ENCODE measurements at regions not wholly inside any gene's neighbourhood (a gene's known extent, or its start where the extent isn't known, plus 50 kb on each side); places are given as distances from the start of the nearest gene placed in this dataset.

DNA sequence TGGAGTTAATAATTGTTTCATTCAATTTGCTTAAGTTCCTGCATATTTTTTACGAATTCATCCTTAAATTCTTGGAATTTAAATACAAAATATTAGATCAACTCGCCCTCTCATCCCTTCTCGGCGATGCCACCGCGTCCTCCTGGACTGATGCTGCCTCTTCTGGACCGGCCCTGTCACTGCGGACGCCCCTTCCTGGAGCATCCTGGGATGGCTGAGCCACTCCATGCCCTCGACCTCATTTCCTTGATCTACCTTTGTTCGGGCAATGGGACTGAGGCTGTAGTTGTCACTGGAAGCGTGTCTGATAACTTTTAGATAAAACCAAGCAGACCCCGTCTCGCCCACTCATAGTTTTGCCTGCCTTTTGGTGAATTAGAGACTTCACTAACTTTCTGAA, 283.7 kb downstream of the TEX29 start:
- TF ChIP-seq POLR2AphosphoS5 (IDR thresholded peaks at IDR 0.05) (no peak), EP300 (conservative IDR thresholded peaks at IDR 0.05; ENCODE audit: poor library complexity, severe bottlenecking) (no peak), TAF1 (IDR thresholded peaks at IDR 0.05; ENCODE audit: low read depth) (no peak), RAD21 (conservative IDR thresholded peaks at IDR 0.05) (no peak)
- TF ChIP-seq, protein P1, sequence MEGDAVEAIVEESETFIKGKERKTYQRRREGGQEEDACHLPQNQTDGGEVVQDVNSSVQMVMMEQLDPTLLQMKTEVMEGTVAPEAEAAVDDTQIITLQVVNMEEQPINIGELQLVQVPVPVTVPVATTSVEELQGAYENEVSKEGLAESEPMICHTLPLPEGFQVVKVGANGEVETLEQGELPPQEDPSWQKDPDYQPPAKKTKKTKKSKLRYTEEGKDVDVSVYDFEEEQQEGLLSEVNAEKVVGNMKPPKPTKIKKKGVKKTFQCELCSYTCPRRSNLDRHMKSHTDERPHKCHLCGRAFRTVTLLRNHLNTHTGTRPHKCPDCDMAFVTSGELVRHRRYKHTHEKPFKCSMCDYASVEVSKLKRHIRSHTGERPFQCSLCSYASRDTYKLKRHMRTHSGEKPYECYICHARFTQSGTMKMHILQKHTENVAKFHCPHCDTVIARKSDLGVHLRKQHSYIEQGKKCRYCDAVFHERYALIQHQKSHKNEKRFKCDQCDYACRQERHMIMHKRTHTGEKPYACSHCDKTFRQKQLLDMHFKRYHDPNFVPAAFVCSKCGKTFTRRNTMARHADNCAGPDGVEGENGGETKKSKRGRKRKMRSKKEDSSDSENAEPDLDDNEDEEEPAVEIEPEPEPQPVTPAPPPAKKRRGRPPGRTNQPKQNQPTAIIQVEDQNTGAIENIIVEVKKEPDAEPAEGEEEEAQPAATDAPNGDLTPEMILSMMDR (IDR thresholded peaks at IDR 0.05; ENCODE audit: poor library complexity, severe bottlenecking), result no peak
- TF ChIP-seq, protein P2, sequence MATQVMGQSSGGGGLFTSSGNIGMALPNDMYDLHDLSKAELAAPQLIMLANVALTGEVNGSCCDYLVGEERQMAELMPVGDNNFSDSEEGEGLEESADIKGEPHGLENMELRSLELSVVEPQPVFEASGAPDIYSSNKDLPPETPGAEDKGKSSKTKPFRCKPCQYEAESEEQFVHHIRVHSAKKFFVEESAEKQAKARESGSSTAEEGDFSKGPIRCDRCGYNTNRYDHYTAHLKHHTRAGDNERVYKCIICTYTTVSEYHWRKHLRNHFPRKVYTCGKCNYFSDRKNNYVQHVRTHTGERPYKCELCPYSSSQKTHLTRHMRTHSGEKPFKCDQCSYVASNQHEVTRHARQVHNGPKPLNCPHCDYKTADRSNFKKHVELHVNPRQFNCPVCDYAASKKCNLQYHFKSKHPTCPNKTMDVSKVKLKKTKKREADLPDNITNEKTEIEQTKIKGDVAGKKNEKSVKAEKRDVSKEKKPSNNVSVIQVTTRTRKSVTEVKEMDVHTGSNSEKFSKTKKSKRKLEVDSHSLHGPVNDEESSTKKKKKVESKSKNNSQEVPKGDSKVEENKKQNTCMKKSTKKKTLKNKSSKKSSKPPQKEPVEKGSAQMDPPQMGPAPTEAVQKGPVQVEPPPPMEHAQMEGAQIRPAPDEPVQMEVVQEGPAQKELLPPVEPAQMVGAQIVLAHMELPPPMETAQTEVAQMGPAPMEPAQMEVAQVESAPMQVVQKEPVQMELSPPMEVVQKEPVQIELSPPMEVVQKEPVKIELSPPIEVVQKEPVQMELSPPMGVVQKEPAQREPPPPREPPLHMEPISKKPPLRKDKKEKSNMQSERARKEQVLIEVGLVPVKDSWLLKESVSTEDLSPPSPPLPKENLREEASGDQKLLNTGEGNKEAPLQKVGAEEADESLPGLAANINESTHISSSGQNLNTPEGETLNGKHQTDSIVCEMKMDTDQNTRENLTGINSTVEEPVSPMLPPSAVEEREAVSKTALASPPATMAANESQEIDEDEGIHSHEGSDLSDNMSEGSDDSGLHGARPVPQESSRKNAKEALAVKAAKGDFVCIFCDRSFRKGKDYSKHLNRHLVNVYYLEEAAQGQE (IDR thresholded peaks at IDR 0.05; ENCODE audit: borderline replicate concordance), result no peak
